ENCODE measurements at regions not wholly inside any gene's neighbourhood (a gene's known extent, or its start where the extent isn't known, plus 50 kb on each side); places are given as distances from the start of the nearest gene placed in this dataset.

- Histone ChIP-seq H3K4me1 (ENCODE audit: insufficient read depth, low read length) (no peaks in the 10 kb centered on the region), H3K36me3 (ENCODE audit: insufficient read depth, low read length) (no peaks in the 10 kb centered on the region), H3K4me3 (ENCODE audit: low read length) (no peak overlapping the region), H3K9ac (ENCODE audit: low read depth, low read length) (no peak overlapping the region), H3K27ac (ENCODE audit: low read depth, low read length) (no peak overlapping the region), H3K9me3 (ENCODE audit: insufficient read depth, low read depth, low read length) (peaks cover 15% of the 10 kb centered on the region), H3K27me3 (ENCODE audit: insufficient read depth, low read length) (no peaks in the 10 kb centered on the region)
- WGBS = 95% methylated on average over 2 of the region's 3 CpGs
Observed at GRCh38 chr2:4370422-4371090, 667.2 kb downstream of the DCDC2C start.

GRCh38 chr2:4381049-4381448 is 677.7 kb downstream of the DCDC2C start:
- H3K4me3 ChIP-seq (ENCODE audit: low read length) = no peak overlapping the region
- H3K9ac ChIP-seq (ENCODE audit: low read depth, low read length) = 0 out of 2 replicates have a peak overlapping the region, but pooled peaks have one; percentile 2
- WGBS = 3% methylated on average over 4 of the region's 5 CpGs
- peaks cover 28% of the 10 kb centered on the region for H3K4me1 ChIP-seq (ENCODE audit: insufficient read depth, low read length)
- no peaks in the 10 kb centered on the region for H3K27me3 ChIP-seq (ENCODE audit: insufficient read depth, low read length)
- no peaks in the 10 kb centered on the region for H3K36me3 ChIP-seq (ENCODE audit: insufficient read depth, low read length)
- no peaks in the 10 kb centered on the region for H3K9me3 ChIP-seq (ENCODE audit: insufficient read depth, low read depth, low read length)
- H3K27ac ChIP-seq (ENCODE audit: low read depth, low read length) = peak overlapping the region; percentile 93

GRCh38 chr2:4381773-4382172 is 678.4 kb downstream of the DCDC2C start:
- WGBS = 70% methylated on average over 2 of the region's 3 CpGs
- H3K27me3 ChIP-seq (ENCODE audit: insufficient read depth, low read length) = no peaks in the 10 kb centered on the region
- H3K4me1 ChIP-seq (ENCODE audit: insufficient read depth, low read length) = peaks cover 25% of the 10 kb centered on the region
- no peaks in the 10 kb centered on the region for H3K36me3 ChIP-seq (ENCODE audit: insufficient read depth, low read length)
- peaks cover 3% of the 10 kb centered on the region; the same call in 1 of the 2 replicates for H3K9me3 ChIP-seq (ENCODE audit: insufficient read depth, low read depth, low read length)
- H3K27ac ChIP-seq (ENCODE audit: low read depth, low read length) = peak overlapping the region; percentile 93; the same call in 1 of the 2 replicates
- H3K9ac ChIP-seq (ENCODE audit: low read depth, low read length) = no peak overlapping the region
- H3K4me3 ChIP-seq (ENCODE audit: low read length) = no peak overlapping the region

- 79% methylated on average over 3 of the region's 3 CpGs for WGBS
Observed at GRCh38 chr2:4391013-4391412, 687.6 kb downstream of the DCDC2C start.

GRCh38 chr2:4404363-4404762 is 701.0 kb downstream of the DCDC2C start:
- H3K9ac ChIP-seq (ENCODE audit: low read depth, low read length) = no peak overlapping the region
- no peak overlapping the region for H3K27ac ChIP-seq (ENCODE audit: low read depth, low read length)
- H3K4me3 ChIP-seq (ENCODE audit: low read length) = no peak overlapping the region
- WGBS = 93% methylated on average over 10 of the region's 10 CpGs
- H3K27me3 ChIP-seq (ENCODE audit: insufficient read depth, low read length) = no peaks in the 10 kb centered on the region
- H3K36me3 ChIP-seq (ENCODE audit: insufficient read depth, low read length) = no peaks in the 10 kb centered on the region
- H3K9me3 ChIP-seq (ENCODE audit: insufficient read depth, low read depth, low read length) = peaks cover 15% of the 10 kb centered on the region
- no peaks in the 10 kb centered on the region for H3K4me1 ChIP-seq (ENCODE audit: insufficient read depth, low read length)

More at GRCh38 chr2:4391013-4391412, 687.6 kb downstream of the DCDC2C start:
- Histone ChIP-seq H3K9ac (ENCODE audit: low read depth, low read length) (0 out of 2 replicates have a peak overlapping the region, but pooled peaks have one; percentile 14), H3K27me3 (ENCODE audit: insufficient read depth, low read length) (no peaks in the 10 kb centered on the region), H3K27ac (ENCODE audit: low read depth, low read length) (peak overlapping the region; percentile 82), H3K4me3 (ENCODE audit: low read length) (no peak overlapping the region), H3K9me3 (ENCODE audit: insufficient read depth, low read depth, low read length) (peaks cover 32% of the 10 kb centered on the region), H3K36me3 (ENCODE audit: insufficient read depth, low read length) (0 out of 2 replicates have a peak, but pooled peaks cover 4% of the 10 kb centered on the region), H3K4me1 (ENCODE audit: insufficient read depth, low read length) (peaks cover 4% of the 10 kb centered on the region; the same call in 1 of the 2 replicates)

GRCh38 chr2:4408321-4408720 is 704.9 kb downstream of the DCDC2C start:
- 75% methylated on average over 10 of the region's 10 CpGs for WGBS
- no peak overlapping the region for H3K27ac ChIP-seq (ENCODE audit: low read depth, low read length)

GRCh38 chr2:4412637-4413187 is 709.3 kb downstream of the DCDC2C start:
- no peak overlapping the region for H3K27ac ChIP-seq (ENCODE audit: low read depth, low read length)
- 84% methylated on average over 9 of the region's 9 CpGs for WGBS
- H3K27me3 ChIP-seq (ENCODE audit: insufficient read depth, low read length) = no peaks in the 10 kb centered on the region
- no peaks in the 10 kb centered on the region for H3K4me1 ChIP-seq (ENCODE audit: insufficient read depth, low read length)
- no peak overlapping the region for H3K9ac ChIP-seq (ENCODE audit: low read depth, low read length)
- no peaks in the 10 kb centered on the region for H3K9me3 ChIP-seq (ENCODE audit: insufficient read depth, low read depth, low read length)
- no peak overlapping the region for H3K4me3 ChIP-seq (ENCODE audit: low read length)
- H3K36me3 ChIP-seq (ENCODE audit: insufficient read depth, low read length) = no peaks in the 10 kb centered on the region

More at GRCh38 chr2:4408321-4408720, 704.9 kb downstream of the DCDC2C start:
- H3K4me3 ChIP-seq (ENCODE audit: low read length) = no peak overlapping the region
- no peaks in the 10 kb centered on the region for H3K27me3 ChIP-seq (ENCODE audit: insufficient read depth, low read length)
- H3K9me3 ChIP-seq (ENCODE audit: insufficient read depth, low read depth, low read length) = no peaks in the 10 kb centered on the region
- no peaks in the 10 kb centered on the region for H3K4me1 ChIP-seq (ENCODE audit: insufficient read depth, low read length)
- no peaks in the 10 kb centered on the region for H3K36me3 ChIP-seq (ENCODE audit: insufficient read depth, low read length)
- H3K9ac ChIP-seq (ENCODE audit: low read depth, low read length) = no peak overlapping the region

- Histone ChIP-seq H3K36me3 (ENCODE audit: insufficient read depth, low read length) (no peaks in the 10 kb centered on the region), H3K9ac (ENCODE audit: low read depth, low read length) (no peak overlapping the region), H3K27me3 (ENCODE audit: insufficient read depth, low read length) (no peaks in the 10 kb centered on the region), H3K4me3 (ENCODE audit: low read length) (no peak overlapping the region), H3K9me3 (ENCODE audit: insufficient read depth, low read depth, low read length) (no peaks in the 10 kb centered on the region; the same call in 1 of the 2 replicates), H3K4me1 (ENCODE audit: insufficient read depth, low read length) (no peaks in the 10 kb centered on the region), H3K27ac (ENCODE audit: low read depth, low read length) (no peak overlapping the region)
- WGBS = 83% methylated on average over 1 of the region's 1 CpG
Observed at GRCh38 chr2:4415171-4415570, 711.8 kb downstream of the DCDC2C start.

- 100% methylated on average over 1 of the region's 1 CpG for WGBS
- no peaks in the 10 kb centered on the region; the same call in 1 of the 2 replicates for H3K9me3 ChIP-seq (ENCODE audit: insufficient read depth, low read depth, low read length)
Observed at GRCh38 chr2:4415810-4416413, 712.5 kb downstream of the DCDC2C start.

GRCh38 chr2:4416431-4416830 is 713.1 kb downstream of the DCDC2C start:
- Histone ChIP-seq H3K27me3 (ENCODE audit: insufficient read depth, low read length) (no peaks in the 10 kb centered on the region), H3K36me3 (ENCODE audit: insufficient read depth, low read length) (no peaks in the 10 kb centered on the region), H3K4me1 (ENCODE audit: insufficient read depth, low read length) (no peaks in the 10 kb centered on the region), H3K9ac (ENCODE audit: low read depth, low read length) (no peak overlapping the region), H3K27ac (ENCODE audit: low read depth, low read length) (no peak overlapping the region), H3K4me3 (ENCODE audit: low read length) (no peak overlapping the region), H3K9me3 (ENCODE audit: insufficient read depth, low read depth, low read length) (no peaks in the 10 kb centered on the region; the same call in 1 of the 2 replicates)
- WGBS = 95% methylated on average over 3 of the region's 4 CpGs

More at GRCh38 chr2:4415810-4416413, 712.5 kb downstream of the DCDC2C start:
- H3K4me3 ChIP-seq (ENCODE audit: low read length) = no peak overlapping the region
- H3K9ac ChIP-seq (ENCODE audit: low read depth, low read length) = no peak overlapping the region
- no peaks in the 10 kb centered on the region for H3K27me3 ChIP-seq (ENCODE audit: insufficient read depth, low read length)
- H3K36me3 ChIP-seq (ENCODE audit: insufficient read depth, low read length) = no peaks in the 10 kb centered on the region
- H3K27ac ChIP-seq (ENCODE audit: low read depth, low read length) = no peak overlapping the region
- H3K4me1 ChIP-seq (ENCODE audit: insufficient read depth, low read length) = no peaks in the 10 kb centered on the region

- no peaks in the 10 kb centered on the region for H3K36me3 ChIP-seq (ENCODE audit: insufficient read depth, low read length)
- 96% methylated on average over 5 of the region's 6 CpGs for WGBS
- no peaks in the 10 kb centered on the region for H3K27me3 ChIP-seq (ENCODE audit: insufficient read depth, low read length)
- no peaks in the 10 kb centered on the region for H3K4me1 ChIP-seq (ENCODE audit: insufficient read depth, low read length)
- no peak overlapping the region for H3K9ac ChIP-seq (ENCODE audit: low read depth, low read length)
- no peak overlapping the region for H3K4me3 ChIP-seq (ENCODE audit: low read length)
- H3K9me3 ChIP-seq (ENCODE audit: insufficient read depth, low read depth, low read length) = no peaks in the 10 kb centered on the region; the same call in 1 of the 2 replicates
- H3K27ac ChIP-seq (ENCODE audit: low read depth, low read length) = no peak overlapping the region
Observed at GRCh38 chr2:4417771-4418170, 714.4 kb downstream of the DCDC2C start.

All from HUES64 (cell line).